Rectal smooth muscle tissue (tissue), 1 donor: ENCODE measurements at regions not wholly inside any gene's neighbourhood (a gene's known extent, or its start where the extent isn't known, plus 50 kb on each side); places are given as distances from the start of the nearest gene placed in this dataset.

Source experiments
- H3K27ac ChIP-seq: one replicate; pipeline ENCODE4 v1.7.0; 2013; ENCODE audit warnings: low read depth, low read length, inconsistent platforms
- H3K27me3 ChIP-seq: one replicate; pipeline ENCODE4 v1.7.0; 2013; ENCODE audit warnings: low read length; ENCODE audit not compliant: control insufficient read depth, insufficient read depth
- H3K36me3 ChIP-seq: one replicate; pipeline ENCODE4 v1.7.0; 2013; ENCODE audit warnings: low read length; ENCODE audit not compliant: control insufficient read depth, insufficient read depth
- H3K4me1 ChIP-seq: one replicate; pipeline ENCODE4 v1.7.0; 2013; ENCODE audit warnings: low read length; ENCODE audit not compliant: control insufficient read depth, insufficient read depth
- H3K4me3 ChIP-seq: one replicate; pipeline ENCODE4 v1.7.0; 2013; ENCODE audit warnings: low read length
- H3K9ac ChIP-seq: one replicate; pipeline ENCODE4 v1.7.0; 2013; ENCODE audit warnings: low read length

- H3K36me3 ChIP-seq: no peaks in the 10 kb centered on the region
- H3K4me3 ChIP-seq: no peak overlapping the region
- no peak overlapping the region for H3K27ac ChIP-seq
- H3K9ac ChIP-seq: no peak overlapping the region
- H3K4me1 ChIP-seq: no peaks in the 10 kb centered on the region
- no peaks in the 10 kb centered on the region for H3K27me3 ChIP-seq
Observed at GRCh38 chr13:111394211-111394922, 73.9 kb downstream of the TEX29 start.

DNA sequence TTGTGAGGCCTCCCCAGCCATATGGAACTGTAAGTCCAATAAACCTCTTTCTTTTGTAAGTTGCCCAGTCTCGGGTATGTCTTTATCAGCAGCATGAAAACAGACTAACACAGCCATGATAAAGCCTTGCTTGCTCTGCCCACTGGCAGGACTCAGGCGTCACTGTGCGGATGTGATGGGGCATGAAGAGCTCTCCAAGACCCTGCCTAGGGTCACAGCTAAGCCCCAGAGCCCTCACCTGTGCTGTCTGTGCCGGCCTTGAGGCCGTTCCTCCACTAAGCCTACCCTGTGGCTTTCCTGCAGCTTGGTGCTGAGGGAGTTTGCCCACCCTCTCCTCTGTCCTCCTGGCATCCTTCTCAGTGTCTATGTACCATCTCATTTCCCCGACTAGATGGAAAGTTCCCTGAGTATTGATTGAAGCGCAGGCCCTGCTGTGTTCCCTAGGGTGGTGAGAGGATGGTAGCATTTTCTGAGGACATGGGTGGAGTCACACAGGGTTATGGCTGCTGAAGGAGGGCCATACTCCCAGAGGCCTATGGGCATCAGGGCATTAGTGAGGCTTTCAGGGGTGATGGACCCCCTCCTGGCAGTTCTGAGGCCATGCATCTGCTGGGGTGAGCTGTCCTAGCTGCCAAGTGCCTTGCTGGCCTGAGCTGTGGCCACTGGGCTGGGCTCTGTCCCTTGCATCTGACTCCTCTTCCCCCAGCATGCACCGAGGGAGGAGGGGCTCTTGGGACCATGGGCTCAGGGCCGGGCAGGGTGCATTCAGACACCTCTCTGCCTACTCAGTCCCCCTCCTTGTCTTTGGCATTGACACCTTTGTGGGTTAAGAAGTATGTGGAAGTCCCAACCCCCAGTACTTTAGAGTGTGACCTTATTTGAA is 75.3 kb downstream of the TEX29 start:
- no peak overlapping the region for H3K27ac ChIP-seq
- H3K36me3 ChIP-seq: no peaks in the 10 kb centered on the region
- H3K4me1 ChIP-seq: no peaks in the 10 kb centered on the region
- H3K9ac ChIP-seq: no peak overlapping the region
- H3K4me3 ChIP-seq: no peak overlapping the region
- H3K27me3 ChIP-seq: no peaks in the 10 kb centered on the region

DNA sequence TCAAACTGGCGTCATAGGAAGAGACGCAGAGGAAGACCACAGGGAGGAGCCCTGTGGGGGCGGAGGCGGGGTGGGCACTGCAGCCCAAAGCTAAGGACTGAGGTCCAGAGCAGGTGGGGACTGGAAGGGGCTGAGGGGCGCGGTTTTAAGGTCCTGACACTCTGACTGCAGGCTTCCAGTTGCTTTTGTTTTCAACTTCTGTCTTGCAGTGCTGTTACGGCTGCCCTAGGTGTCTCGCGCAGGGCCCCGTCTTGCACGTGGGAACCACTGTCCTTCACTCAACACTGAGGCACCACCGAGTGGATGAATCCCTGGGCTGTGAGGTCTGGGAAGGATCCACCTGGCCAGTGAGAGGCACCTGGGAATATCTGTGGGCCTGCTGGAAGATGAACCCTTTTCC is 76.0 kb downstream of the TEX29 start:
- H3K9ac ChIP-seq: no peak overlapping the region
- H3K27ac ChIP-seq: no peak overlapping the region
- H3K27me3 ChIP-seq: no peaks in the 10 kb centered on the region
- no peak overlapping the region for H3K4me3 ChIP-seq
- no peaks in the 10 kb centered on the region for H3K4me1 ChIP-seq
- H3K36me3 ChIP-seq: no peaks in the 10 kb centered on the region

GRCh38 chr13:111397202-111397880 is 76.9 kb downstream of the TEX29 start:
- H3K27me3 ChIP-seq: no peaks in the 10 kb centered on the region
- H3K36me3 ChIP-seq: no peaks in the 10 kb centered on the region
- no peak overlapping the region for H3K4me3 ChIP-seq
- no peak overlapping the region for H3K9ac ChIP-seq
- no peak overlapping the region for H3K27ac ChIP-seq
- no peaks in the 10 kb centered on the region for H3K4me1 ChIP-seq

GRCh38 chr13:111398196-111398595 is 77.8 kb downstream of the TEX29 start:
- Histone ChIP-seq H3K4me1 (no peaks in the 10 kb centered on the region), H3K27ac (no peak overlapping the region), H3K27me3 (no peaks in the 10 kb centered on the region), H3K9ac (no peak overlapping the region), H3K36me3 (no peaks in the 10 kb centered on the region), H3K4me3 (no peak overlapping the region)

DNA sequence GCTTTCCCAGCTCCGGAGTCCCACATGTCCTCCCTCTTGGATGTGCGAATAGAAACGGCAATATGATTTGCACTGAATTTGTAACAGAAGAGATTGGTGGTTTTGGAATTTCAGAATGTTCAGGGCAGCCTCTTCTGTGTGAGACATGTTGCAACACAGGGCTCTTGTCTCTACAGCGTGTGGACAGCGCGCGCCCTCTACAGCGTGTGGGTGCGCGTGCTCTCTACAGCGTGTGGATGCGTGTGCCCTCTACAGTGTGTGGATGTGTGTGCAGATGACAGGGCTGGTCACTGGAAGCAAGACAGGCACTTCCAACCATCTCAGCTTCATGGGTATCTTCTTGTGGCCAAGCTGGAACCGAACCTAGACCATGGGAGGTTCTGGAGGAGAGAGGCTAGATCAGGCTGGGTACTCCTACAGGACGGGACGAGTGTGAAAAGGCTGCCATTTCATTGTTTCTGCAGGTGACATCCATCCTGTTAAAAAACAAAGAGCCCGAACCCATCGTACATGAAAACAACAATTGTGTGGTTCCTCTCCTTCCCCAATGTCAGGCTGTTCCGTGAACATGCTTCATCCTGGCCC is 78.4 kb downstream of the TEX29 start:
- H3K9ac ChIP-seq: no peak overlapping the region
- H3K36me3 ChIP-seq: no peaks in the 10 kb centered on the region
- H3K4me1 ChIP-seq: no peaks in the 10 kb centered on the region
- no peaks in the 10 kb centered on the region for H3K27me3 ChIP-seq
- H3K27ac ChIP-seq: no peak overlapping the region
- H3K4me3 ChIP-seq: no peak overlapping the region

- Histone ChIP-seq H3K9ac (no peak overlapping the region), H3K27me3 (no peaks in the 10 kb centered on the region), H3K27ac (no peak overlapping the region), H3K4me1 (no peaks in the 10 kb centered on the region), H3K36me3 (no peaks in the 10 kb centered on the region), H3K4me3 (no peak overlapping the region)
Observed at GRCh38 chr13:111399334-111399733, 78.9 kb downstream of the TEX29 start.

- Histone ChIP-seq H3K36me3 (no peaks in the 10 kb centered on the region), H3K27me3 (no peaks in the 10 kb centered on the region), H3K9ac (no peak overlapping the region), H3K4me1 (no peaks in the 10 kb centered on the region), H3K27ac (no peak overlapping the region), H3K4me3 (no peak overlapping the region)
Observed at GRCh38 chr13:111399776-111400538, 79.5 kb downstream of the TEX29 start.

- Histone ChIP-seq H3K36me3 (no peaks in the 10 kb centered on the region), H3K27me3 (no peaks in the 10 kb centered on the region)
Observed at GRCh38 chr13:111401151-111401550, 80.7 kb downstream of the TEX29 start.

GRCh38 chr13:111401755-111402154 is 81.3 kb downstream of the TEX29 start:
- Histone ChIP-seq H3K4me1 (no peaks in the 10 kb centered on the region), H3K27me3 (no peaks in the 10 kb centered on the region), H3K4me3 (no peak overlapping the region), H3K27ac (no peak overlapping the region), H3K36me3 (no peaks in the 10 kb centered on the region), H3K9ac (no peak overlapping the region)

More at GRCh38 chr13:111401151-111401550, 80.7 kb downstream of the TEX29 start:
- Histone ChIP-seq H3K4me3 (no peak overlapping the region), H3K27ac (no peak overlapping the region), H3K9ac (no peak overlapping the region), H3K4me1 (no peaks in the 10 kb centered on the region)

- H3K36me3 ChIP-seq: no peaks in the 10 kb centered on the region
- H3K27ac ChIP-seq: no peak overlapping the region
- no peaks in the 10 kb centered on the region for H3K27me3 ChIP-seq
- no peak overlapping the region for H3K9ac ChIP-seq
- no peak overlapping the region for H3K4me3 ChIP-seq
- no peaks in the 10 kb centered on the region for H3K4me1 ChIP-seq
Observed at GRCh38 chr13:111402441-111402840, 82.0 kb downstream of the TEX29 start.
